Mucosa of descending colon (tissue), 3 donors: ENCODE measurements at regions not wholly inside any gene's neighbourhood (a gene's known extent, or its start where the extent isn't known, plus 50 kb on each side); places are given as distances from the start of the nearest gene placed in this dataset.
"Not testable (repeated sequence)": the region's sequence is repeated elsewhere in the genome, so short reads cannot be mapped to it uniquely, and the experiment has no call there.

Source experiments
- ATAC-seq: fragments of 200-7000 bp; cut with Tn5 transposase; one replicate; pipeline ENCODE4 v1.9.1; 2020; ENCODE audit warnings: mild to moderate bottlenecking, moderate library complexity
- DNase-seq, 3 donors: peaks; one replicate each; pipeline ENCODE4 v3.0.0-alpha.2; 2020
- H3K36me3 ChIP-seq: fragments of 200-600 bp; one replicate; pipeline ENCODE4 v1.8.0; 2021; ENCODE audit warnings: low read depth, mild to moderate bottlenecking
- H3K4me1 ChIP-seq: fragments of 200-600 bp; one replicate; pipeline ENCODE4 v1.8.0; 2021; ENCODE audit warnings: low read depth, mild to moderate bottlenecking
- H3K4me3 ChIP-seq: fragments of 200-600 bp; one replicate; pipeline ENCODE4 v1.8.0; 2021; ENCODE audit warnings: mild to moderate bottlenecking
- H3K9me3 ChIP-seq: fragments of 200-600 bp; one replicate; pipeline ENCODE4 v1.8.0; 2021; ENCODE audit warnings: mild to moderate bottlenecking
- intact Hi-C, 2 donors: fragments of 100-400 bp; cut with DNase I in 1 of 2; cut with micrococcal nuclease in 1 of 2; formaldehyde crosslinking; loops; one replicate each; pipeline versions ENCODE4 v1.11.0 to v1.11.1; 2022; cut with DNase I, micrococcal nuclease
- TF ChIP-seq, protein P1 (sequence below): fragments of 200-600 bp; IDR thresholded peaks from one replicate; pipeline ENCODE4 v1.8.0; 2022; ENCODE audit warnings: antibody characterized with exemption, mild to moderate bottlenecking
- donor health status: DM: no; HTN: no; CAD: no; lungs with moderate emphysema.
- donor health status: DM: no; HTN: no; CAD: no.
- donor health status: DM: no; HTN: yes; CAD: no.

GRCh38 chr9:100811643-100812042 is 216.9 kb upstream of the PLPPR1 start:
- Histone ChIP-seq H3K4me1 (no peaks in the 10 kb centered on the region), H3K9me3 (no peaks in the 10 kb centered on the region), H3K36me3 (no peaks in the 10 kb centered on the region), H3K4me3 (no peak overlapping the region)
- DNase-seq (no peak), ATAC-seq (no peak)
- intact Hi-C loops = no loop called here
- TF ChIP-seq, protein P1, sequence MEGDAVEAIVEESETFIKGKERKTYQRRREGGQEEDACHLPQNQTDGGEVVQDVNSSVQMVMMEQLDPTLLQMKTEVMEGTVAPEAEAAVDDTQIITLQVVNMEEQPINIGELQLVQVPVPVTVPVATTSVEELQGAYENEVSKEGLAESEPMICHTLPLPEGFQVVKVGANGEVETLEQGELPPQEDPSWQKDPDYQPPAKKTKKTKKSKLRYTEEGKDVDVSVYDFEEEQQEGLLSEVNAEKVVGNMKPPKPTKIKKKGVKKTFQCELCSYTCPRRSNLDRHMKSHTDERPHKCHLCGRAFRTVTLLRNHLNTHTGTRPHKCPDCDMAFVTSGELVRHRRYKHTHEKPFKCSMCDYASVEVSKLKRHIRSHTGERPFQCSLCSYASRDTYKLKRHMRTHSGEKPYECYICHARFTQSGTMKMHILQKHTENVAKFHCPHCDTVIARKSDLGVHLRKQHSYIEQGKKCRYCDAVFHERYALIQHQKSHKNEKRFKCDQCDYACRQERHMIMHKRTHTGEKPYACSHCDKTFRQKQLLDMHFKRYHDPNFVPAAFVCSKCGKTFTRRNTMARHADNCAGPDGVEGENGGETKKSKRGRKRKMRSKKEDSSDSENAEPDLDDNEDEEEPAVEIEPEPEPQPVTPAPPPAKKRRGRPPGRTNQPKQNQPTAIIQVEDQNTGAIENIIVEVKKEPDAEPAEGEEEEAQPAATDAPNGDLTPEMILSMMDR = no peak

- TF ChIP-seq, protein P1 = no peak
- intact Hi-C loops = no loop called here
- Histone ChIP-seq H3K36me3 (no peaks in the 10 kb centered on the region), H3K4me1 (no peaks in the 10 kb centered on the region), H3K9me3 (no peaks in the 10 kb centered on the region), H3K4me3 (no peak overlapping the region)
- no peak for ATAC-seq
- no peak for DNase-seq
Measured at GRCh38 chr9:100813871-100814270, 214.7 kb upstream of the PLPPR1 start.

DNA sequence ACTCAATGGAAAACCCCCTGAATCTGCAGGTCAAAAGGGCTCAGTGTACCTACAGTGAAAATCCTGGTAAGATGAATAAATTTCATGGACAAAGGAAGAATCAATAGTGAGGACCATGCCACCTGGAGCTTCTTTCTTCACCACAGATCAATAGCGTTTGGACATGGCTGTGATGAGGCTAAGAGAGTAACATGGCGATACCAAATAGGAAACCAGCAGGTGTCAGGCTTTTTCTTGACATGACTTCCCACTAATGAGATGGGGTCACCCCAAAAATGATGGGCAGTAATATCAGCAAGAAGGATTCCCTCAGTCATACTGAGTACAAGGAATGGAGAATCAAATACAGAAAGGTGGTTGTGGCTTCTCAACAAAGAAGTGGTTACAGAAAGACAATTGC is 208.5 kb upstream of the PLPPR1 start:
- intact Hi-C loops = no loop called here
- H3K36me3 ChIP-seq = no peaks in the 10 kb centered on the region
- ATAC-seq (no peak), DNase-seq (no peak)
- H3K9me3 ChIP-seq = no peaks in the 10 kb centered on the region
- no peak overlapping the region for H3K4me3 ChIP-seq
- no peaks in the 10 kb centered on the region for H3K4me1 ChIP-seq
- TF ChIP-seq, protein P1 = no peak

- intact Hi-C loops, ATAC-seq, DNase-seq, H3K4me3 ChIP-seq, H3K4me1 ChIP-seq, H3K9me3 ChIP-seq, H3K36me3 ChIP-seq: not testable (repeated sequence)
Measured at GRCh38 chr9:100833035-100833434, 195.5 kb upstream of the PLPPR1 start.

GRCh38 chr9:100838857-100839256 is 189.7 kb upstream of the PLPPR1 start:
- DNase-seq (no peak), ATAC-seq (no peak)
- H3K4me1 ChIP-seq = no peaks in the 10 kb centered on the region
- H3K4me3 ChIP-seq = no peak overlapping the region
- intact Hi-C loops = no loop called here
- H3K36me3 ChIP-seq = no peaks in the 10 kb centered on the region
- no peaks in the 10 kb centered on the region for H3K9me3 ChIP-seq
- TF ChIP-seq, protein P1 = no peak

- TF ChIP-seq, protein P1 = no peak
- DNase-seq (no peak), ATAC-seq (no peak)
- no peaks in the 10 kb centered on the region for H3K4me1 ChIP-seq
- no peak overlapping the region for H3K4me3 ChIP-seq
- no peaks in the 10 kb centered on the region for H3K9me3 ChIP-seq
- intact Hi-C loops = no loop called here
- H3K36me3 ChIP-seq = no peaks in the 10 kb centered on the region
Measured at GRCh38 chr9:100848726-100849125, 179.8 kb upstream of the PLPPR1 start.
